Ovary (tissue), 3 donors: ENCODE measurements at regions not wholly inside any gene's neighbourhood (a gene's known extent, or its start where the extent isn't known, plus 50 kb on each side); places are given as distances from the start of the nearest gene placed in this dataset.

Experiments
- CTCF ChIP-seq, 3 donors: fragments of 450-650 bp in 2 of 3; fragments of 200-600 bp in 1 of 3; IDR thresholded peaks; one replicate each; pipeline versions ENCODE4 v1.5.1 to v1.8.0; 2016 to 2022; ENCODE audit warnings: antibody characterized with exemption in 3 of 3, mild to moderate bottlenecking in 1 of 3
- POLR2A ChIP-seq: fragments of 450-650 bp; IDR thresholded peaks from one replicate; pipeline ENCODE4 v1.6.1; 2017; ENCODE audit warnings: antibody characterized with exemption, mild to moderate bottlenecking, moderate library complexity
- donor health status: DM: no; HTN: no; CAD: no.

- TF ChIP-seq CTCF (IDR thresholded peaks at IDR 0.05) (no peak), POLR2A (no peak)
These were observed 185.9 kb upstream of the PBDC1 start for GRCh38 chrX:75986976-75987375.
